ENCODE measurements at regions not wholly inside any gene's neighbourhood (a gene's known extent, or its start where the extent isn't known, plus 50 kb on each side); places are given as distances from the start of the nearest gene placed in this dataset.

- CTCF ChIA-PET, result no interaction called here
- Histone ChIP-seq H3K27ac (ENCODE audit: low read length) (no peak overlapping the region), H3K36me3 (ENCODE audit: control insufficient read depth, insufficient read depth, low read length) (no peaks in the 10 kb centered on the region), H3K4me3 (ENCODE audit: low read depth in 2 of 2, low read length in 2 of 2) (no peak overlapping the region), H3K9me3 (ENCODE audit: control insufficient read depth, insufficient read depth, low read depth, low read length) (no peaks in the 10 kb centered on the region), H3K27me3 (ENCODE audit: control insufficient read depth, insufficient read depth, low read length) (no peaks in the 10 kb centered on the region; the same call in 1 of the 2 replicates), H3K4me1 (ENCODE audit: control insufficient read depth, insufficient read depth, low read length) (no peaks in the 10 kb centered on the region)
- no TSS peak for BruUV-seq (replicated peaks)
- TF ChIP-seq REST (IDR thresholded peaks at IDR 0.05; ENCODE audit: insufficient read depth in 1 of 2, low read depth in 2 of 2, low read length in 1 of 2) (no peak), POLR2AphosphoS5 (IDR thresholded peaks at IDR 0.05; ENCODE audit: low read depth, low read length) (no peak), CTCF (IDR thresholded peaks at IDR 0.05) (no peak), SIN3A (IDR thresholded peaks at IDR 0.05; ENCODE audit: borderline replicate concordance, insufficient read depth, low read depth, low read length) (no peak)
- POLR2A ChIA-PET, result no interaction called here
- no peak for DNase-seq (ENCODE audit: low read depth, low spot score)
- in situ Hi-C loops (cut with HindIII; ENCODE audit: low pct_unique_long_range_greater_than_20kb, low sequenced_read_pairs) (no loop called here), intact Hi-C loops (cut with micrococcal nuclease; ENCODE audit: unreplicated experiment) (no loop called here)
- no peak for ATAC-seq
These were observed 114.4 kb upstream of the SLC22A23 start for GRCh38 chr6:3571250-3571681.

DNA sequence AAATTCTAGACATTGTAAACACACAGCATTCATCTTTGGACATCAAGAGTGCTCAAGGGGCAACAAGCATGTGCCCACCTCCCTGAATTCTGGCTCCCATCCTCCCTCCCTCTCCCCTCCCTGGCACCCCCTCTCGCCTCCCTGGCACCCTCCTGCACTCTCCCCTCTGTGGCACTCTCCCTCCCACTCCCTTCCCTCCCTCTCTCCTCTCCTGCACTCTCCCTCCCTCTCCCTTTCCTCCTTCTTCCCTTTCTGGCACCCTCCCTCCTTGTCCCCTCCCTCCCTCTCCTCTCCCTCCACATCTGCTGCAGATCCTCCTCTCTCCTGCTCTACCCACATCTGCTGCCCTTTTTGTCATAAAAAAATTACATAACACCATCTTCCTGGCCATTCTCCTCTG lies 113.0 kb upstream of the SLC22A23 start:
- H3K4me1 ChIP-seq (ENCODE audit: control insufficient read depth, insufficient read depth, low read length), result no peaks in the 10 kb centered on the region
- in situ Hi-C loops (cut with HindIII; ENCODE audit: low pct_unique_long_range_greater_than_20kb, low sequenced_read_pairs), result no loop called here
- no peaks in the 10 kb centered on the region for H3K36me3 ChIP-seq (ENCODE audit: control insufficient read depth, insufficient read depth, low read length)
- no peak overlapping the region for H3K27ac ChIP-seq (ENCODE audit: low read length)
- H3K27me3 ChIP-seq (ENCODE audit: control insufficient read depth, insufficient read depth, low read length), result no peaks in the 10 kb centered on the region; the same call in 1 of the 2 replicates
- TF ChIP-seq CTCF (IDR thresholded peaks at IDR 0.05) (no peak), TCF7L2 (IDR thresholded peaks at IDR 0.05; ENCODE audit: low read depth, low read length) (no peak), REST (IDR thresholded peaks at IDR 0.05; ENCODE audit: insufficient read depth in 1 of 2, low read depth in 2 of 2, low read length in 1 of 2) (no peak), SIN3A (IDR thresholded peaks at IDR 0.05; ENCODE audit: borderline replicate concordance, insufficient read depth, low read depth, low read length) (no peak), POLR2AphosphoS5 (IDR thresholded peaks at IDR 0.05; ENCODE audit: low read depth, low read length) (no peak)
- no peak overlapping the region for H3K4me3 ChIP-seq (ENCODE audit: low read depth in 2 of 2, low read length in 2 of 2)
- ChIA-PET CTCF (no interaction called here), POLR2A (no interaction called here)
- ATAC-seq (no peak), DNase-seq (ENCODE audit: low read depth, low spot score) (no peak)
- no TSS peak for BruUV-seq (replicated peaks)
- intact Hi-C loops (cut with micrococcal nuclease; ENCODE audit: unreplicated experiment), result no loop called here
- H3K9me3 ChIP-seq (ENCODE audit: control insufficient read depth, insufficient read depth, low read depth, low read length), result no peaks in the 10 kb centered on the region
